ENCODE measurements at regions not wholly inside any gene's neighbourhood (a gene's known extent, or its start where the extent isn't known, plus 50 kb on each side); places are given as distances from the start of the nearest gene placed in this dataset.

GRCh38 chr3:36309092-36309491 is 71.2 kb upstream of the STAC start:
- intact Hi-C loops (cut with DNase I; ENCODE audit: low total_unique reads) = no loop called here
- TF ChIP-seq CTCF (IDR thresholded peaks at IDR 0.05) (no peak), POLR2A (IDR thresholded peaks at IDR 0.05) (no peak)
- DNase-seq (ENCODE audit: low spot score in 2 of 2) = no peak
- WGBS, 2 donors = 83 to 87% methylated on average over 1 of the region's 1 CpG
- no peak overlapping the region for H3K4me3 ChIP-seq (ENCODE audit: low read depth, poor library complexity, severe bottlenecking)

GRCh38 chr3:36312351-36312750 is 68.0 kb upstream of the STAC start:
- intact Hi-C loops (cut with DNase I; ENCODE audit: low total_unique reads) = no loop called here
- TF ChIP-seq POLR2A (IDR thresholded peaks at IDR 0.05) (no peak), CTCF (IDR thresholded peaks at IDR 0.05) (no peak)
- DNase-seq (ENCODE audit: low spot score in 2 of 2) = no peak
- no peak overlapping the region for H3K4me3 ChIP-seq (ENCODE audit: low read depth, poor library complexity, severe bottlenecking)

GRCh38 chr3:36317915-36318314 is 62.4 kb upstream of the STAC start:
- DNase-seq (ENCODE audit: low spot score in 2 of 2) = no peak
- 35 to 57% methylated on average over 3 of the region's 3 CpGs for WGBS, 2 donors
- intact Hi-C loops (cut with DNase I; ENCODE audit: low total_unique reads) = no loop called here
- no peak overlapping the region for H3K4me3 ChIP-seq (ENCODE audit: low read depth, poor library complexity, severe bottlenecking)
- TF ChIP-seq CTCF (IDR thresholded peaks at IDR 0.05) (no peak), POLR2A (IDR thresholded peaks at IDR 0.05) (no peak)

GRCh38 chr3:36318621-36319200 is 61.6 kb upstream of the STAC start:
- intact Hi-C loops (cut with DNase I; ENCODE audit: low total_unique reads) = no loop called here
- 55 to 60% methylated on average over 3 of the region's 3 CpGs for WGBS, 2 donors
- H3K4me3 ChIP-seq (ENCODE audit: low read depth, poor library complexity, severe bottlenecking) = no peak overlapping the region
- no peak for TF ChIP-seq CTCF (IDR thresholded peaks at IDR 0.05)
- no peak for TF ChIP-seq POLR2A (IDR thresholded peaks at IDR 0.05)
- no peak for DNase-seq (ENCODE audit: low spot score in 2 of 2)

- TF ChIP-seq CTCF (IDR thresholded peaks at IDR 0.05) (no peak), POLR2A (IDR thresholded peaks at IDR 0.05) (no peak)
- 32 to 55% methylated on average over 1 of the region's 1 CpG for WGBS, 2 donors
- intact Hi-C loops (cut with DNase I; ENCODE audit: low total_unique reads) = no loop called here
- no peak for DNase-seq (ENCODE audit: low spot score in 2 of 2)
- H3K4me3 ChIP-seq (ENCODE audit: low read depth, poor library complexity, severe bottlenecking) = no peak overlapping the region
Observed at GRCh38 chr3:36319680-36320079, 60.6 kb upstream of the STAC start.

Measured in lower leg skin (tissue), 4 donors.